NT2/D1 (cell line): ENCODE measurements at regions not wholly inside any gene's neighbourhood (a gene's known extent, or its start where the extent isn't known, plus 50 kb on each side); places are given as distances from the start of the nearest gene placed in this dataset.

Experiments
- DNase-seq: peaks from one replicate; pipeline ENCODE4 v3.0.0-alpha.2; 2011; ENCODE audit warnings: low read depth, low spot score
- H3K27me3 ChIP-seq: 2 replicates; pipeline ENCODE4 v1.6.0; 2011; ENCODE audit warnings: mild to moderate bottlenecking; ENCODE audit not compliant: insufficient read length, insufficient read depth
- H3K36me3 ChIP-seq: 2 replicates; pipeline ENCODE4 v1.6.1; 2011; ENCODE audit warnings: mild to moderate bottlenecking, low read length, mixed read lengths; ENCODE audit not compliant: insufficient read depth, insufficient read length
- H3K4me1 ChIP-seq: 2 replicates; pipeline ENCODE4 v1.5.1; 2011; ENCODE audit not compliant: insufficient read depth, insufficient read length
- H3K4me3 ChIP-seq: 2 replicates; pipeline ENCODE4 v1.5.1; 2011; ENCODE audit warnings: low read depth; ENCODE audit not compliant: insufficient read length
- H3K9ac ChIP-seq: 2 replicates; pipeline ENCODE4 v1.6.0; 2011; ENCODE audit warnings: low read depth; ENCODE audit not compliant: insufficient read length
- H3K9me3 ChIP-seq: 2 replicates; pipeline ENCODE4 v1.5.1; 2011; ENCODE audit warnings: mild to moderate bottlenecking, low read length; ENCODE audit not compliant: insufficient read depth
- SUZ12 ChIP-seq: IDR thresholded peaks from 2 replicates; pipeline ENCODE4 v1.6.1; 2011; ENCODE audit not compliant: insufficient read length, insufficient read depth; ENCODE audit errors: extremely low read depth
- YY1 ChIP-seq: IDR thresholded peaks from 2 replicates; pipeline ENCODE4 v1.6.1; 2011; ENCODE audit not compliant: insufficient read length, insufficient read depth
- ZNF274 ChIP-seq: IDR thresholded peaks from 2 replicates; pipeline ENCODE4 v1.6.1; 2011; ENCODE audit warnings: mild to moderate bottlenecking, low read depth, low read length

GRCh38 chr9:13904311-13904710 is 409.6 kb downstream of the NFIB start:
- no peaks in the 10 kb centered on the region for H3K36me3 ChIP-seq
- H3K4me3 ChIP-seq, result no peak overlapping the region
- no peak overlapping the region for H3K9ac ChIP-seq
- H3K9me3 ChIP-seq, result no peaks in the 10 kb centered on the region; the same call in 1 of the 2 replicates
- no peak for TF ChIP-seq YY1
- TF ChIP-seq ZNF274, result no peak
- TF ChIP-seq SUZ12, result no peak
- H3K27me3 ChIP-seq, result no peaks in the 10 kb centered on the region
- no peak for DNase-seq
- H3K4me1 ChIP-seq, result no peaks in the 10 kb centered on the region

GRCh38 chr9:13902286-13903066 is 411.5 kb downstream of the NFIB start:
- Histone ChIP-seq H3K4me1 (no peaks in the 10 kb centered on the region), H3K9me3 (no peaks in the 10 kb centered on the region; the same call in 1 of the 2 replicates), H3K4me3 (no peak overlapping the region), H3K9ac (no peak overlapping the region), H3K27me3 (no peaks in the 10 kb centered on the region), H3K36me3 (no peaks in the 10 kb centered on the region)
- no peak for TF ChIP-seq SUZ12
- no peak for DNase-seq

GRCh38 chr9:13901176-13901575 is 412.8 kb downstream of the NFIB start:
- Histone ChIP-seq H3K4me1 (no peaks in the 10 kb centered on the region), H3K9me3 (no peaks in the 10 kb centered on the region; the same call in 1 of the 2 replicates)
- TF ChIP-seq ZNF274, result no peak
- TF ChIP-seq SUZ12, result no peak

GRCh38 chr9:13900449-13900848 is 413.5 kb downstream of the NFIB start:
- Histone ChIP-seq H3K27me3 (no peaks in the 10 kb centered on the region), H3K4me3 (no peak overlapping the region), H3K9ac (no peak overlapping the region), H3K36me3 (no peaks in the 10 kb centered on the region), H3K4me1 (no peaks in the 10 kb centered on the region), H3K9me3 (no peaks in the 10 kb centered on the region)
- DNase-seq, result no peak
- TF ChIP-seq SUZ12 (no peak), ZNF274 (no peak), YY1 (no peak)

More at GRCh38 chr9:13901176-13901575, 412.8 kb downstream of the NFIB start:
- H3K27me3 ChIP-seq, result no peaks in the 10 kb centered on the region
- no peak overlapping the region for H3K9ac ChIP-seq
- H3K36me3 ChIP-seq, result no peaks in the 10 kb centered on the region
- no peak for DNase-seq
- H3K4me3 ChIP-seq, result no peak overlapping the region

GRCh38 chr9:13899924-13900323 is 414.0 kb downstream of the NFIB start:
- no peaks in the 10 kb centered on the region for H3K4me1 ChIP-seq
- H3K27me3 ChIP-seq, result no peaks in the 10 kb centered on the region
- TF ChIP-seq YY1, result no peak
- TF ChIP-seq SUZ12, result no peak
- no peak for TF ChIP-seq ZNF274
- H3K36me3 ChIP-seq, result no peaks in the 10 kb centered on the region
- H3K9me3 ChIP-seq, result no peaks in the 10 kb centered on the region
- no peak overlapping the region for H3K9ac ChIP-seq
- DNase-seq, result no peak
- no peak overlapping the region for H3K4me3 ChIP-seq

GRCh38 chr9:13898957-13899356 is 415.0 kb downstream of the NFIB start:
- no peak for DNase-seq
- Histone ChIP-seq H3K36me3 (no peaks in the 10 kb centered on the region), H3K4me3 (no peak overlapping the region), H3K4me1 (no peaks in the 10 kb centered on the region), H3K27me3 (no peaks in the 10 kb centered on the region), H3K9ac (no peak overlapping the region), H3K9me3 (no peaks in the 10 kb centered on the region)
- TF ChIP-seq ZNF274, result no peak
- TF ChIP-seq SUZ12, result no peak
- no peak for TF ChIP-seq YY1

- Histone ChIP-seq H3K4me3 (no peak overlapping the region), H3K9me3 (no peaks in the 10 kb centered on the region), H3K27me3 (no peaks in the 10 kb centered on the region), H3K36me3 (no peaks in the 10 kb centered on the region), H3K9ac (no peak overlapping the region), H3K4me1 (no peaks in the 10 kb centered on the region)
- TF ChIP-seq ZNF274 (no peak), SUZ12 (no peak), YY1 (no peak)
- no peak for DNase-seq
Measured at GRCh38 chr9:13896922-13897835, 416.8 kb downstream of the NFIB start.
